ENCODE measurements at regions not wholly inside any gene's neighbourhood (a gene's known extent, or its start where the extent isn't known, plus 50 kb on each side); places are given as distances from the start of the nearest gene placed in this dataset.

DNA sequence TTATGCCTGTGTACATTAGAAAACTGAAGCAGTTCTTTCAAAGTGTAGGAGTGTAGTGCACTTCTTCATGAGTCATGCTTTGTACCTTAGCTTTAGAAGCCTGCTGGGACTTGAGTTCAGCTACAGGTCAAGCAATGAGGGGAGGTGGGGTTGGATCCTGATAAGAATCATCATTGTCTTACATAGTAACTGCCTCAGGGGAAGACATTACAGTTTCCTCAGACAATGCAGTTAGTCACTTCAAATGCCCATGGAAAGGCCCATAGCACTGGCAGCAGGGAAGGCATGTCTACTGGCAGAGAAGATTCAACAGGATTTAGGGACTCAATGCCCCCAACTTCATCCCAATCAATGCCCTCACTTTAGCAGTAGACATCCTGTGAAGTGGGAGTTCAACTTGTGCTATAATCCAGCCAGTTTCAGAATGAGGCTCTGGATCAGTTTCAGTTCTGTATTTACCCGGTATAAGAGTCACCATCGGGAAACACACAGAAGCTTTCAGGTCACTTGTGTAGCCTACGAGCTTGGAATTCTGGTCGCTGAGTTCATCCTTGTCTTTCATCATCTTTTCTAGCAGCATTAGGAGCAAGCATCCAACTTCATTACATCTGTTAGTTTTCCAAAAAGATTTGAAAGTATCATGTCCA is 1216.5 kb downstream of the RAPGEF2 start:
- Histone ChIP-seq H3K4me3 (ENCODE audit: control insufficient read depth in 2 of 3, extremely low read depth in 1 of 3, insufficient read depth in 2 of 3, low read depth in 1 of 3, low read length in 3 of 3) (no peak overlapping the region), H4K20me1 (ENCODE audit: control insufficient read depth, extremely low read depth, insufficient read depth, low read length) (no peaks in the 10 kb centered on the region), H3K79me2 (ENCODE audit: control insufficient read depth, insufficient read depth, low read length) (no peaks in the 10 kb centered on the region), H3K9me3 (ENCODE audit: control insufficient read depth, low read depth, low read length) (no peaks in the 10 kb centered on the region), H2AFZ (ENCODE audit: control insufficient read depth, low read length) (no peak overlapping the region), H3K27me3 (ENCODE audit: control insufficient read depth, extremely low read depth, insufficient read depth, low read length) (no peaks in the 10 kb centered on the region), H3K9me1 (ENCODE audit: control insufficient read depth, extremely low read depth, insufficient read depth, low read length) (no peaks in the 10 kb centered on the region), H3K36me3 (ENCODE audit: control insufficient read depth in 2 of 2, extremely low read depth in 1 of 2, insufficient read depth in 2 of 2, low read length in 2 of 2) (no peaks in the 10 kb centered on the region), H3K4me2 (ENCODE audit: control insufficient read depth, extremely low read depth, insufficient read depth, low read depth, low read length) (no peak overlapping the region), H3K27ac (ENCODE audit: control insufficient read depth, insufficient read depth, low read length) (no peak overlapping the region), H3K4me1 (ENCODE audit: control insufficient read depth, extremely low read depth, insufficient read depth, low read length) (no peaks in the 10 kb centered on the region), H3K9ac (ENCODE audit: control insufficient read depth, extremely low read depth, insufficient read depth, low read length) (no peak overlapping the region)
- no peak for TF ChIP-seq EZH2 (IDR thresholded peaks at IDR 0.05; ENCODE audit: low read length)
- TF ChIP-seq, protein P1, sequence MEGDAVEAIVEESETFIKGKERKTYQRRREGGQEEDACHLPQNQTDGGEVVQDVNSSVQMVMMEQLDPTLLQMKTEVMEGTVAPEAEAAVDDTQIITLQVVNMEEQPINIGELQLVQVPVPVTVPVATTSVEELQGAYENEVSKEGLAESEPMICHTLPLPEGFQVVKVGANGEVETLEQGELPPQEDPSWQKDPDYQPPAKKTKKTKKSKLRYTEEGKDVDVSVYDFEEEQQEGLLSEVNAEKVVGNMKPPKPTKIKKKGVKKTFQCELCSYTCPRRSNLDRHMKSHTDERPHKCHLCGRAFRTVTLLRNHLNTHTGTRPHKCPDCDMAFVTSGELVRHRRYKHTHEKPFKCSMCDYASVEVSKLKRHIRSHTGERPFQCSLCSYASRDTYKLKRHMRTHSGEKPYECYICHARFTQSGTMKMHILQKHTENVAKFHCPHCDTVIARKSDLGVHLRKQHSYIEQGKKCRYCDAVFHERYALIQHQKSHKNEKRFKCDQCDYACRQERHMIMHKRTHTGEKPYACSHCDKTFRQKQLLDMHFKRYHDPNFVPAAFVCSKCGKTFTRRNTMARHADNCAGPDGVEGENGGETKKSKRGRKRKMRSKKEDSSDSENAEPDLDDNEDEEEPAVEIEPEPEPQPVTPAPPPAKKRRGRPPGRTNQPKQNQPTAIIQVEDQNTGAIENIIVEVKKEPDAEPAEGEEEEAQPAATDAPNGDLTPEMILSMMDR (optimal IDR thresholded peaks at IDR 0.05 in 1 of 3, IDR thresholded peaks at IDR 0.05 in 1 of 3, conservative IDR thresholded peaks at IDR 0.05 in 1 of 3; ENCODE audit: extremely low read depth in 1 of 3, insufficient read depth in 2 of 3, low read length in 3 of 3): no peak
- dilution Hi-C loops (cut with MboI; ENCODE audit: extremely low pct_ligation_motif_present, low sequenced_read_pairs): no loop called here
- FAIRE-seq (peak; percentile 53), DNase-seq (ENCODE audit: low read depth, low spot score) (peak; percentile 81)

DNA sequence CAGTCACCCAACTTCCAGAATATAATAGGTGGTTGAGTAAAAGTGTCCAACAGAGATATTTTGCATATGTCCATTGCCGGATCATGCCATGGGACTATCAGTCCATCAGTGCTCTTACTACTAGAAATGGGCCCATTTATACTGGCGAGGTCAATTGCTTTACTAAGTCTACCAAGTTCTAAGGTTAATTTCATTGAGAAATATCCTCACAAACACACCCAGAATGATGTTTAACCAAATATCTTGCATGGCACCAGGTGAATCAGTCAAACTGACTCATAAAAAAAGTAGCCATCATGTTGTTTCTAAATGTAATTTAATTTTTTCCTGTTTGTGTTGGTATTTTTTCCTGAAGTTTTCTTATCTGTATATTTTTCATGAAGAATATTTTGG is 1217.0 kb downstream of the RAPGEF2 start:
- Histone ChIP-seq H3K79me2 (ENCODE audit: control insufficient read depth, insufficient read depth, low read length) (no peaks in the 10 kb centered on the region), H3K9me3 (ENCODE audit: control insufficient read depth, low read depth, low read length) (no peaks in the 10 kb centered on the region), H3K27me3 (ENCODE audit: control insufficient read depth, extremely low read depth, insufficient read depth, low read length) (no peaks in the 10 kb centered on the region), H3K36me3 (ENCODE audit: control insufficient read depth in 2 of 2, extremely low read depth in 1 of 2, insufficient read depth in 2 of 2, low read length in 2 of 2) (no peaks in the 10 kb centered on the region), H3K27ac (ENCODE audit: control insufficient read depth, insufficient read depth, low read length) (no peak overlapping the region), H3K4me3 (ENCODE audit: control insufficient read depth in 2 of 3, extremely low read depth in 1 of 3, insufficient read depth in 2 of 3, low read depth in 1 of 3, low read length in 3 of 3) (no peak overlapping the region), H2AFZ (ENCODE audit: control insufficient read depth, low read length) (no peak overlapping the region), H3K9me1 (ENCODE audit: control insufficient read depth, extremely low read depth, insufficient read depth, low read length) (no peaks in the 10 kb centered on the region), H3K9ac (ENCODE audit: control insufficient read depth, extremely low read depth, insufficient read depth, low read length) (no peak overlapping the region), H3K4me1 (ENCODE audit: control insufficient read depth, extremely low read depth, insufficient read depth, low read length) (no peaks in the 10 kb centered on the region), H3K4me2 (ENCODE audit: control insufficient read depth, extremely low read depth, insufficient read depth, low read depth, low read length) (no peak overlapping the region), H4K20me1 (ENCODE audit: control insufficient read depth, extremely low read depth, insufficient read depth, low read length) (no peaks in the 10 kb centered on the region)
- DNase-seq (ENCODE audit: low read depth, low spot score) (no peak), FAIRE-seq (peak; percentile 41)
- dilution Hi-C loops (cut with MboI; ENCODE audit: extremely low pct_ligation_motif_present, low sequenced_read_pairs): no loop called here
- no peak for TF ChIP-seq EZH2 (IDR thresholded peaks at IDR 0.05; ENCODE audit: low read length)
- TF ChIP-seq, protein P1 (optimal IDR thresholded peaks at IDR 0.05 in 1 of 3, IDR thresholded peaks at IDR 0.05 in 1 of 3, conservative IDR thresholded peaks at IDR 0.05 in 1 of 3; ENCODE audit: extremely low read depth in 1 of 3, insufficient read depth in 2 of 3, low read length in 3 of 3): no peak

Data from keratinocyte (primary cell).